GM18508 (cell line): ENCODE measurements at regions not wholly inside any gene's neighbourhood (a gene's known extent, or its start where the extent isn't known, plus 50 kb on each side); places are given as distances from the start of the nearest gene placed in this dataset.
"Not testable (repeated sequence)": the region's sequence is repeated elsewhere in the genome, so short reads cannot be mapped to it uniquely, and the experiment has no call there.

Source experiments
- ATAC-seq: cut with Tn5 transposase; IDR thresholded peaks from one replicate; pipeline ENCODE4 v1.9.1; 2021; ENCODE audit warnings: moderate number of reproducible peaks; ENCODE audit not compliant: insufficient read depth, unreplicated experiment

DNA sequence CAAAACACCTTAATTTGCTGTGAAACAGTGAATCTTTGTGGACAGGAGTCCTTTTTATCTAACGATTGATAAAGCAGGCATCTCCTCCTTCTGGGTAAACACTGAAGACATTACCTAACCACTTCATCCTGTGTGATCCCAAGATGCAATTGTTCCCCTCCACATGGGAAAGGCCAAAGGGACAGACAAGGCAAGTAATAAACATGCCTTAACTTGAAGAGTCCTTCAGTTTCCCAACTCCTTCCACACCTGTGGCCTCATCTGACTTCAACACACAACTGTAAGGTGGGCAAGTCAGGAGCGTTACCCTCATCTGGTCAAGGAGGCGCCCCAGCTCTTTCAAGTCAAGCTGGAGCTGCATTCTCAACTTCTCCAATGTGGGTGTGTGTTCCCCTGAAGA lies 278.6 kb downstream of the ABCC12 start:
- no peak for ATAC-seq

- no peak for ATAC-seq
These were observed 279.3 kb downstream of the ABCC12 start for GRCh38 chr16:47876511-47876910.

DNA sequence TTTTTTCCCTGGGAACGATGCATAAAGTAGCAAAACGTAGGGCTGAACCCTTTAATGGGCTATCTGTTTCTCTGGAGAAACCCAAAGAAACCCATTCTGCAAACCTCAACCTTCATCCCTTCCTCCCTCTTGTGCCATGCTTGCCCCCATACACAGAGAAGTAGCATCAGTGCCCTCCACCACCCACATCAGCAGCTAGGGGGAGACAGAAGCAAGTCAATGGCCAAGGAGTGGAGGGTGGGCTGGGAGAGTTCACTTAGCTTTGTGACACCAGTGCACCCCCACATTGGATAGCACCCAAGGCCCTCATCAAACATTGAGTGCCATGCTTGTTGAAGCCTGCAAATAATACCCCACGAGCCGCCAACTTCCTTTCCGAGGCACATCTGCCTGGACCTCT lies 282.4 kb downstream of the ABCC12 start:
- ATAC-seq: no peak

DNA sequence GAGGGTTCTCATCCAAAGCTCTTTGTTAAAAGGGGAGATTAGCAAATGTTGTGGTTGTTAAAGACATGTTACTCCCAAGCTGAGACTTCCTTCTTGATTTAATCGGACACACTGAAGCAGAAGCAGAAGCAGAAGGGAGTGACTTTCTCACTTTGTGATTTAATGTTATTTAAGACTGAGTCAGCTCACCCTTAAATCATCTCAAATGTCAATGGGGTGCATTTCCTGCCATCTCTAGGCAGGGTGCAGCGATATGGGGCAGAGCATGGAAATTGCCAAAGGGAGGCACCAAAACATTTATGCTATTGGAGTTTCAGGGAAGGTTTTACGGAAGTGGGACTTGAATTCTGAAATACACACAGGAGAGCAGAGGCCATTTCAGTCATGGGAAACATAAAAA lies 283.6 kb downstream of the ABCC12 start:
- no peak for ATAC-seq

- ATAC-seq: no peak
These were observed 289.4 kb downstream of the ABCC12 start for GRCh38 chr16:47866423-47866822.

GRCh38 chr16:47865337-47865855 lies 290.4 kb downstream of the ABCC12 start:
- ATAC-seq: no peak

- not testable (repeated sequence) for ATAC-seq
These were observed 291.5 kb downstream of the ABCC12 start for GRCh38 chr16:47864262-47864661.

- no peak for ATAC-seq
These were observed 293.8 kb downstream of the ABCC12 start for GRCh38 chr16:47861999-47862398.

- ATAC-seq: no peak
These were observed 297.3 kb downstream of the ABCC12 start for GRCh38 chr16:47858333-47858982.

DNA sequence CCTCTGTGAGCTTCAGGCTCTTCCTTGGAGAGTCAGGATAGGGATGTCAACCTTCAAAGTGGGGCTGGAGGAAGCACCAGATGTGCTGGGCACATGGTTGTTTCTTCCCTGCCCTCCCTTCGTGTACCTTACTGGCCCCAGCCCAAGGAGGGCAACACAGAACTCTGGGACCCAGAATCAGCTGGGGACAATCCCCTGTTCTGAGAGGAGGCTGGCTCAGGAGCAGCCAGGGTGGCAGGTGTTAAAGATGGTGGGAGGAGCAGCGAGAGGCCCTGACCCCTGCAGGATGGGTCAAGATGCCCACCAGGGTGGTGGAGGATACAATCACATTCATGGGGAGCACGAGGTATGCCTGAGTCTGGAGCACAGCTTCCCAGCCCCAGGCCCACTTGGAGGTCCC lies 300.4 kb downstream of the ABCC12 start:
- ATAC-seq: no peak

DNA sequence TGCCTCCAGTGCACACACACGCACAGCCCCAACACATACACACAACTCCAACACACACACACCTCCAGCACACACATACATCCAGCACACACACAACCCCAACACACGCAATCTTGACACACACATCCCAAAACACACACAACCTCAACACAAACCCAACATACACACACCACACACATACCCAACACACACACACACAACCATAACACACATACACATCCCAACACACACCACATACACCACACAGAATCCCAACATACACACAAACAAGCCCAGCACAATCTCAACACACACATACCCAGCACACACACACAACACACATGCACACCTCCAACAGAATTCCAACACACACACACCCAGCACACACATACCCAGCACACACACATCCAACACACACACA lies 301.1 kb downstream of the ABCC12 start:
- ATAC-seq: no peak

DNA sequence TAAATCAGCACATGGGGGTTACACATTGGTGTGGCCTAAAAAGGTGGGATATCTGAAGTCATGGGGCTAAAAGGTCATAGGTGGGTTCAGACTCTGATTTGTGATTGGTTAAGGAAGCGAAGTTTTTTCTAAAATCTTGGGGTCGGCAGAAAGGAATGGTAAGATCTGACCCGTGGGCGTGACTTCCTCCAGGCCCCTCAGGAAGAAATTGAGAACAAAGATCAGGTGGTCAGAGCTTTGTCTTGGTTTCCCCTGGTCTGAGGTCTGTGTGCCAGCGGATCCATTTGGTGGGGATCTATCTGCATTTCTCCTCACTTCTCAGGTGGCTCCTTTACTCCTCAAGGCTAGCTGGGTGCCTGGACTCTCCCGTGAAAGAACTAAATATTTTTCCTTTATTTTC lies 302.8 kb downstream of the ABCC12 start:
- ATAC-seq: no peak

GRCh38 chr16:47851146-47851545 lies 304.6 kb downstream of the ABCC12 start:
- no peak for ATAC-seq

DNA sequence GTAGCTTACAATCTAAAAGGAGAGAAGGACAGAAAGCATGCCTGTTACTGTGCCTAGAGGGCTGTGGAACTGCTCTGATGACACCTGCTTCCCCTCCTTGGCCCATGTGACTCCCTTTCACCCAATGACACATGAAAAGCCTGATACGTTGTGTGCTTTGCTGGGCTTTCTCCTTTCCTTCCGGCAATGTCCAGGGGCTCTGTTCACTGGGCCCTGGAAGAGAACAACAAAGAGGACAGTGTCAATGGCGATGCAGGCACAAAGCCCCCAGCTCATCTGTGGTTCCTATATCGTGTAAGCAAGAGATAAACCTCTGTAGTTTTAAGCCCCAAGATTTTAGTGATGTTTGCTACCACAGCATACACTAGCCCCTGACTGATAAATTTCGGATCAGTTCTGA lies 306.1 kb downstream of the ABCC12 start:
- ATAC-seq: no peak

- no peak for ATAC-seq
These were observed 307.2 kb downstream of the ABCC12 start for GRCh38 chr16:47848421-47849109.

DNA sequence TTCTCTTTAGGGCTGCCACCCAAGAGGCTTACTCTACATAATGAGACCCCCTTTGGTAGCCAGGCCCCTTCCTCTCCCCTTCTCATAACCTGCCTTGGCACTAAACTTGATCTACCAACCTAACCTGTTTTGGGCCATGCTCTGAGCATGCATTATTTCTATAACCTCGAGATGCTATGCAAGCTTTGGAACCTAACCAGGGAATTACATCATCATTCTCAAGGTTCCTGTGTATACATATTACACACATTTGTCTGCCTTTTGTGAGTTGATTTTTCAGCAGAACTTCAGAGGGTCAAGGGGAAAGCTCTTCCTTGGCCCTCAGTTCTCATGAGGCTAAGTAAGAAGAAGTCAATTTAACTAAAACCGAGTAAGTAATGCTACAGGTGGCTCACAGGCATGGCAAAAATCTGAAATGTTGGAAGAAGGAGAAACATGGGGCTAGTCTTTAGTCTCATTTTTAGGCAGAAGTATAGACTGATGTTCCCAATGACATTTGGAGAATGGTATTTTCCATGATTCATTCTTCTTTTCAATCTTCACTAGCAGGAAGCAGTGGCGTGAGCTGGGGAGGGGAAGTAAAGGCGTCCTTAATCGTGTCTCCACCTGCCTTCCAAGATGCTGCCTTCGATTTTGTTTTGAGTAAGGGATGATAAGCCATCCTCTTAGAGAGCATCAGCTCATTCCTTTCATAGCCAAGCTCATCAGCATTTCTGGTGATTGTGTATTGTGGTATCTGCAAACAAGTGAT lies 308.4 kb downstream of the ABCC12 start:
- no peak for ATAC-seq

DNA sequence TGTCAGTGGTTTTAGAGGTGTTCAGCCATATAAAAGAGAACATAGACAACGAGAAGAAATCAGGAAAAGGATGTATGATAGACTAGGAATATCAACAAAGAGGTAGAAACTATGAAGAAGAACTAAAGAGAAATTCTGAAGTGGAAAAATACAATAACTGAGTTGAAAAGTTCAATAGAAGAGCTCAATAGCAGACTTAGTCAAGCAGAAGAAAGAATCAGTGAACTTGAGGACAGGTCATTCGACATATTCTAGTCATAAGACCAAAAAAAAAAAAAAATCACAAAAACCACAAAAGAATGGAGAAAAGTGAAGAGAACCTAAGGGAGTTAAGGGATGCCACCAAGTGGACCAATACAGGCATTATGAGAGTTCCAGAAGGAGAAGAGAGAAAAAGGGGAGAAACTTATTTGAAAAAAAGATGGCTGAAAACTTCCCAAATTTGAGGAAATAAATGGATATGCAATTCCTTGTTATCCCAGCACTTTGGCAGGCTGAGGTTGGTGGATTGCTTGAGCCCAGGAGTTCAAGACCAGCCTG lies 321.2 kb downstream of the ABCC12 start:
- no peak for ATAC-seq

GRCh38 chr16:47833771-47834170 lies 322.0 kb downstream of the ABCC12 start:
- ATAC-seq: no peak

GRCh38 chr16:47829850-47830600 lies 325.8 kb downstream of the ABCC12 start:
- ATAC-seq: no peak

GRCh38 chr16:47826070-47826469 lies 329.7 kb downstream of the ABCC12 start:
- ATAC-seq: no peak
